GM23338 (cell line): ENCODE measurements at regions not wholly inside any gene's neighbourhood (a gene's known extent, or its start where the extent isn't known, plus 50 kb on each side); places are given as distances from the start of the nearest gene placed in this dataset.

ENCODE experiments used
- ATAC-seq: fragments of 200-7000 bp; cut with Tn5 transposase; 3 replicates; pipeline ENCODE4 v1.9.1; 2020
- DNase-seq: peaks from one replicate; pipeline ENCODE4 v3.0.0-alpha.2; 2015; ENCODE audit warnings: low spot score
- H2AFZ ChIP-seq: fragments of 200-600 bp; sonication (generic); 2 replicates; pipeline ENCODE4 v1.8.0; 2016; ENCODE audit warnings: antibody characterized with exemption, mild to moderate bottlenecking, moderate library complexity
- H3F3A ChIP-seq: fragments of 200-600 bp; sonication (generic); replicated peaks from 2 replicates; pipeline ENCODE4 v1.8.0; 2017; ENCODE audit warnings: antibody characterized with exemption, mixed run types, low read depth
- H3K27ac ChIP-seq: fragments of 200-600 bp; sonication (generic); 2 replicates; pipeline ENCODE4 v1.6.1; 2016; ENCODE audit warnings: low read depth
- H3K27me3 ChIP-seq: fragments of 200-600 bp; sonication (generic); 2 replicates; pipeline ENCODE4 v1.8.0; 2016; ENCODE audit warnings: mild to moderate bottlenecking, mixed run types, moderate library complexity; ENCODE audit not compliant: insufficient read depth
- H3K36me3 ChIP-seq: fragments of 200-600 bp; sonication (generic); 2 replicates; pipeline ENCODE4 v1.8.0; 2016; ENCODE audit warnings: mild to moderate bottlenecking; ENCODE audit not compliant: insufficient read depth
- H3K4me1 ChIP-seq: fragments of 200-600 bp; sonication (generic); 2 replicates; pipeline ENCODE4 v1.8.0; 2016; ENCODE audit warnings: mild to moderate bottlenecking, moderate library complexity; ENCODE audit not compliant: insufficient read depth
- H3K4me2 ChIP-seq: fragments of 200-600 bp; sonication (generic); 2 replicates; pipeline ENCODE4 v1.7.1; 2017; ENCODE audit warnings: mixed run types
- H3K4me3 ChIP-seq: fragments of 200-600 bp; sonication (generic); 2 replicates; pipeline ENCODE4 v1.6.1; 2016; ENCODE audit warnings: mixed run types
- H3K79me2 ChIP-seq: fragments of 200-600 bp; sonication (generic); replicated peaks from 2 replicates; pipeline ENCODE4 v1.8.0; 2017; ENCODE audit warnings: mild to moderate bottlenecking; ENCODE audit not compliant: insufficient read depth
- H3K9me2 ChIP-seq: fragments of 200-600 bp; sonication (generic); 2 replicates; pipeline ENCODE4 v1.8.0; 2017; ENCODE audit not compliant: insufficient read depth
- H4K20me1 ChIP-seq: fragments of 200-600 bp; sonication (generic); replicated peaks from 2 replicates; pipeline ENCODE4 v1.8.0; 2017; ENCODE audit warnings: mild to moderate bottlenecking; ENCODE audit not compliant: insufficient read depth
- H3K27ac Mint-ChIP-seq: 2 replicates; pipeline ENCODE4 v1.8.0; 2020; ENCODE audit warnings: inconsistent platforms, mild to moderate bottlenecking, moderate library complexity, mixed read lengths
- H3K27me3 Mint-ChIP-seq: 3 replicates; pipeline ENCODE4 v1.8.0; 2022; ENCODE audit warnings: low read depth, mild to moderate bottlenecking, moderate library complexity, mixed read lengths, inconsistent platforms; ENCODE audit not compliant: insufficient read depth, poor library complexity
- H3K36me3 Mint-ChIP-seq: 3 replicates; pipeline ENCODE4 v1.8.0; 2021; ENCODE audit warnings: low read depth, mild to moderate bottlenecking, inconsistent platforms, moderate library complexity, mixed read lengths
- H3K4me1 Mint-ChIP-seq: 3 replicates; pipeline ENCODE4 v1.8.0; 2020; ENCODE audit warnings: mild to moderate bottlenecking, inconsistent platforms, mixed read lengths
- H3K4me3 Mint-ChIP-seq: 3 replicates; pipeline ENCODE4 v1.8.0; 2021; ENCODE audit warnings: moderate library complexity, mild to moderate bottlenecking, inconsistent platforms, mixed read lengths
- H3K9me3 Mint-ChIP-seq: 3 replicates; pipeline ENCODE4 v1.8.0; 2020; ENCODE audit warnings: moderate library complexity, mild to moderate bottlenecking, inconsistent platforms, mixed read lengths
- CREB1 ChIP-seq: fragments of 250-450 bp; sonication (Bioruptor Pico); IDR thresholded peaks from 2 replicates; pipeline ENCODE4 v1.5.0; 2020; ENCODE audit warnings: low read depth, mild to moderate bottlenecking, moderate library complexity
- EZH2 ChIP-seq: fragments of 200-600 bp; sonication (generic); IDR thresholded peaks from one replicate; pipeline ENCODE4 v1.8.0; 2017; ENCODE audit warnings: antibody characterized with exemption, mild to moderate bottlenecking, low read depth; ENCODE audit not compliant: unreplicated experiment
- NANOG ChIP-seq: IDR thresholded peaks from 2 replicates; pipeline ENCODE4 v1.6.1; 2016; ENCODE audit warnings: antibody characterized with exemption, borderline replicate concordance
- STAT1 ChIP-seq: IDR thresholded peaks from one replicate; pipeline ENCODE4 v1.6.1; 2016; ENCODE audit warnings: antibody characterized with exemption; ENCODE audit not compliant: unreplicated experiment
- ZNF331 ChIP-seq: fragments of 250-450 bp; sonication (Bioruptor Pico); IDR thresholded peaks from 2 replicates; pipeline ENCODE4 v1.5.0; 2020; ENCODE audit warnings: low read depth, mild to moderate bottlenecking, moderate library complexity
- ZNF462 ChIP-seq: fragments of 250-450 bp; sonication (Bioruptor Pico); IDR thresholded peaks from 2 replicates; pipeline ENCODE4 v1.5.0; 2020; ENCODE audit warnings: mild to moderate bottlenecking, moderate library complexity

DNA sequence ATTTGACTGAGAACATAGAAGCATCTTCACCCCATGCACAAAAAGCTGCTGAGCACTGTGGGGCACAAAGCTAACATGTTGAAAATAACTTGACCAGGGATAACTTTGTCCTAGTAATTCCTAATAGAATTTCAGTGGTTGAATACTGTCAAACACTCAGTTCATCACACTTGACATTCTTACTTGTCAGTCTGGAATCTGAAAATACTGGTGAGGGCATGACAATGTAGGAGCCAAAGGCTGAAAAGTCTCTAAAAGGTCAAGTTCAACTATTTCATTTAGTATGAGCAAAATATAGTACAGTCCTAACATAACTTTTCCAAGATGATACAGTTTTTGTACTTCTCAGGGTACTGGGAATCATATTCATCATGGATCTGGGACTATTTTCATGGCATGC is 504.4 kb upstream of the LMO3 start (continued):
- TF ChIP-seq ZNF462 (CRISPR knock-in tag): no peak

GRCh38 chr12:17108877-17109541 is 503.0 kb upstream of the LMO3 start:
- Histone ChIP-seq H3K4me3 (no peak overlapping the region), H3K27me3 (no peaks in the 10 kb centered on the region), H3K27ac (no peak overlapping the region), H4K20me1 (no peaks in the 10 kb centered on the region), H3F3A (no peaks in the 10 kb centered on the region), H3K4me1 (no peaks in the 10 kb centered on the region), H2AFZ (no peak overlapping the region), H3K36me3 (no peaks in the 10 kb centered on the region), H3K4me2 (no peak overlapping the region), H3K79me2 (no peaks in the 10 kb centered on the region), H3K9me2 (peaks cover 4% of the 10 kb centered on the region; the same call in 1 of the 2 replicates)
- H3K27me3 Mint-ChIP-seq: peaks cover 2% of the 10 kb centered on the region
- H3K9me3 Mint-ChIP-seq: no peaks in the 10 kb centered on the region; the same call in 1 of the 3 replicates
- no peak for TF ChIP-seq STAT1
- TF ChIP-seq ZNF331 (CRISPR knock-in tag): no peak
- TF ChIP-seq CREB1 (CRISPR knock-in tag): no peak
- no peak for TF ChIP-seq NANOG
- no peak for TF ChIP-seq EZH2
- no peak for TF ChIP-seq ZNF462 (CRISPR knock-in tag)
- no peaks in the 10 kb centered on the region for H3K36me3 Mint-ChIP-seq
- ATAC-seq: no peak
- H3K4me3 Mint-ChIP-seq: no peak overlapping the region
- no peaks in the 10 kb centered on the region for H3K4me1 Mint-ChIP-seq
- H3K27ac Mint-ChIP-seq: no peak overlapping the region
- no peak for DNase-seq
